MM.1S (cell line): ENCODE measurements at regions not wholly inside any gene's neighbourhood (a gene's known extent, or its start where the extent isn't known, plus 50 kb on each side); places are given as distances from the start of the nearest gene placed in this dataset.
"Not testable (repeated sequence)": the region's sequence is repeated elsewhere in the genome, so short reads cannot be mapped to it uniquely, and the experiment has no call there.

ENCODE experiments used
- DNase-seq: peaks from one replicate; pipeline ENCODE4 v3.0.0-alpha.2; 2015
- H2AFZ ChIP-seq: fragments of 300-600 bp; sonication (generic); 2 replicates; pipeline ENCODE4 v1.6.0; 2016; ENCODE audit warnings: antibody characterized with exemption, low read length
- H3F3A ChIP-seq: fragments of 300-600 bp; sonication (generic); 2 replicates; pipeline ENCODE4 v1.6.1; 2016; ENCODE audit warnings: mild to moderate bottlenecking, antibody characterized with exemption, low read length, moderate library complexity, mixed read lengths; ENCODE audit not compliant: insufficient read depth
- H3K27ac ChIP-seq: fragments of 300-600 bp; sonication (generic); 2 replicates; pipeline ENCODE4 v1.5.1; 2016; ENCODE audit warnings: mild to moderate bottlenecking, low read length
- H3K27me3 ChIP-seq: fragments of 300-600 bp; sonication (generic); replicated peaks from 2 replicates; pipeline ENCODE4 v1.6.0; 2016; ENCODE audit warnings: low read length; ENCODE audit not compliant: insufficient read depth
- H3K36me3 ChIP-seq: fragments of 300-600 bp; sonication (generic); replicated peaks from 2 replicates; pipeline ENCODE4 v1.6.1; 2016; ENCODE audit warnings: mild to moderate bottlenecking, low read length, mixed read lengths; ENCODE audit not compliant: insufficient read depth
- H3K4me1 ChIP-seq: fragments of 300-600 bp; sonication (generic); 2 replicates; pipeline ENCODE4 v1.6.1; 2016; ENCODE audit warnings: low read length, mixed read lengths
- H3K4me2 ChIP-seq: fragments of 300-600 bp; sonication (generic); 2 replicates; pipeline ENCODE4 v1.6.0; 2016; ENCODE audit warnings: low read depth, low read length
- H3K4me3 ChIP-seq: fragments of 300-600 bp; sonication (generic); 2 replicates; pipeline ENCODE4 v1.5.1; 2016; ENCODE audit warnings: low read length, mixed read lengths
- H3K79me2 ChIP-seq: fragments of 300-600 bp; sonication (generic); 2 replicates; pipeline ENCODE4 v1.6.1; 2016; ENCODE audit warnings: mixed run types, low read length, mixed read lengths
- H3K9ac ChIP-seq: fragments of 300-600 bp; sonication (generic); 2 replicates; pipeline ENCODE4 v1.6.1; 2016; ENCODE audit warnings: low read length, mixed read lengths
- H3K9me2 ChIP-seq: fragments of 300-600 bp; sonication (generic); replicated peaks from 2 replicates; pipeline ENCODE4 v1.6.1; 2016; ENCODE audit warnings: mild to moderate bottlenecking, low read length, mixed read lengths; ENCODE audit not compliant: insufficient read depth
- H3K9me3 ChIP-seq: fragments of 300-600 bp; sonication (generic); replicated peaks from 2 replicates; pipeline ENCODE4 v1.6.1; 2016; ENCODE audit warnings: mild to moderate bottlenecking, low read length, mixed read lengths; ENCODE audit not compliant: insufficient read depth
- H4K20me1 ChIP-seq: fragments of 300-600 bp; sonication (generic); 2 replicates; pipeline ENCODE4 v1.6.1; 2016; ENCODE audit warnings: mild to moderate bottlenecking, low read length, moderate library complexity, mixed read lengths; ENCODE audit not compliant: insufficient read depth
- EZH2 ChIP-seq: fragments of 300-600 bp; sonication (generic); optimal IDR thresholded peaks from 2 replicates; pipeline ENCODE3; 2017; ENCODE audit warnings: low read depth, mild to moderate bottlenecking, antibody characterized with exemption, low read length, mixed read lengths
- EZH2phosphoT487 ChIP-seq: fragments of 300-600 bp; sonication (generic); IDR thresholded peaks from 2 replicates; pipeline ENCODE4 v1.6.1; 2018; ENCODE audit warnings: antibody characterized with exemption, low read length
- TF ChIP-seq, protein P1 (sequence below): fragments of 300-600 bp; sonication (generic); IDR thresholded peaks from 2 replicates; pipeline ENCODE4 v1.5.1; 2016; ENCODE audit warnings: antibody characterized with exemption, low read length, mixed read lengths

DNA sequence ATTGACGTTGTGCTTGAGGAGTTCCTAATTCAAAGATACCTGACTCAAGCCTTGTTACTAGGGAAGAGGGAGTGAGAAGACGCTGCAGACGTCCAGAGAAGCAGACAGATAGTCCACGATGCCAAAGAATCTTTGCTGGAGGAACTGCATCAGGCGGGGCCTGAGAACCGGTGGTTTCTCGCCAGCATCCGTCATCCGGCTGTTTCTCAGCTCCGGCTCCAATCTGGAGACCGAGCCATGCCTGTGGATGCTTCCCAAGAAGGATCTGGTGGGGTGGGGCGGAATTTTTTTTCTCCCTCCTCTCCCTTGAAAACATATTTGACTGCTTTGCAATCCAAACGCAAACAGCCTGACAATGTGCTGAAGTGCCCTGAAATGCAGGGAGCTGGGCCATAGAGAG lies 125.8 kb upstream of the SRSF6 start:
- H3K36me3 ChIP-seq = no peaks in the 10 kb centered on the region
- no peaks in the 10 kb centered on the region for H3K4me1 ChIP-seq
- TF ChIP-seq EZH2 (no peak), EZH2phosphoT487 (no peak)
- TF ChIP-seq, protein P1, sequence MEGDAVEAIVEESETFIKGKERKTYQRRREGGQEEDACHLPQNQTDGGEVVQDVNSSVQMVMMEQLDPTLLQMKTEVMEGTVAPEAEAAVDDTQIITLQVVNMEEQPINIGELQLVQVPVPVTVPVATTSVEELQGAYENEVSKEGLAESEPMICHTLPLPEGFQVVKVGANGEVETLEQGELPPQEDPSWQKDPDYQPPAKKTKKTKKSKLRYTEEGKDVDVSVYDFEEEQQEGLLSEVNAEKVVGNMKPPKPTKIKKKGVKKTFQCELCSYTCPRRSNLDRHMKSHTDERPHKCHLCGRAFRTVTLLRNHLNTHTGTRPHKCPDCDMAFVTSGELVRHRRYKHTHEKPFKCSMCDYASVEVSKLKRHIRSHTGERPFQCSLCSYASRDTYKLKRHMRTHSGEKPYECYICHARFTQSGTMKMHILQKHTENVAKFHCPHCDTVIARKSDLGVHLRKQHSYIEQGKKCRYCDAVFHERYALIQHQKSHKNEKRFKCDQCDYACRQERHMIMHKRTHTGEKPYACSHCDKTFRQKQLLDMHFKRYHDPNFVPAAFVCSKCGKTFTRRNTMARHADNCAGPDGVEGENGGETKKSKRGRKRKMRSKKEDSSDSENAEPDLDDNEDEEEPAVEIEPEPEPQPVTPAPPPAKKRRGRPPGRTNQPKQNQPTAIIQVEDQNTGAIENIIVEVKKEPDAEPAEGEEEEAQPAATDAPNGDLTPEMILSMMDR = no peak
- no peak overlapping the region for H3K4me3 ChIP-seq
- no peak for DNase-seq
- H3K27me3 ChIP-seq = no peaks in the 10 kb centered on the region
- H3K79me2 ChIP-seq = no peaks in the 10 kb centered on the region
- H3K9ac ChIP-seq = no peak overlapping the region
- H4K20me1 ChIP-seq = no peaks in the 10 kb centered on the region
- H3F3A ChIP-seq = no peaks in the 10 kb centered on the region
- H2AFZ ChIP-seq = no peak overlapping the region
- no peak overlapping the region for H3K27ac ChIP-seq
- H3K9me2 ChIP-seq = no peaks in the 10 kb centered on the region
- H3K9me3 ChIP-seq = no peaks in the 10 kb centered on the region
- no peak overlapping the region for H3K4me2 ChIP-seq

DNA sequence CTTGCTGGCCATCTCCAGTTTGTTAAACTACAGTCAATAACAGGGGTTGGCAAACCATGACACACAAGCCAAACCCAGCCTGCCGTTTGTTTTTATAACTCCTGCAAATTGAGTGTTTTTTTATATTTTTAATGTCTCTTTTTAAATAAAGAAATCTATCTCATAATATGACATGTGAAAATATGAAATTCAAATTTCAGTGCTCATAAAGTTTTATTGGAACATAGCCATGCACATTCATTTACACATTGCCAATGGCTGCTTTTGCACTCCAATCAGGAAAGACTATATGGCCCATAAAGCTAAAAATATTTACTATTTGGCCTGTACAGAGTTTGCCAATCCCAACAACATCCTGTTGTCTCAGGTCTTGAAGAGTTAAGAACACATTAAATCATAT lies 129.0 kb upstream of the SRSF6 start:
- no peaks in the 10 kb centered on the region for H3K9me2 ChIP-seq
- H3K36me3 ChIP-seq = no peaks in the 10 kb centered on the region
- H3K79me2 ChIP-seq = no peaks in the 10 kb centered on the region
- no peaks in the 10 kb centered on the region for H3K4me1 ChIP-seq
- no peak for TF ChIP-seq EZH2
- TF ChIP-seq, protein P1 = no peak
- TF ChIP-seq EZH2phosphoT487 = no peak
- no peak overlapping the region for H3K9ac ChIP-seq
- no peak overlapping the region for H3K27ac ChIP-seq
- no peak overlapping the region for H3K4me3 ChIP-seq
- H4K20me1 ChIP-seq = no peaks in the 10 kb centered on the region
- H2AFZ ChIP-seq = no peak overlapping the region
- H3K27me3 ChIP-seq = no peaks in the 10 kb centered on the region
- H3F3A ChIP-seq = no peaks in the 10 kb centered on the region
- DNase-seq = no peak
- no peak overlapping the region for H3K4me2 ChIP-seq
- no peaks in the 10 kb centered on the region for H3K9me3 ChIP-seq

DNA sequence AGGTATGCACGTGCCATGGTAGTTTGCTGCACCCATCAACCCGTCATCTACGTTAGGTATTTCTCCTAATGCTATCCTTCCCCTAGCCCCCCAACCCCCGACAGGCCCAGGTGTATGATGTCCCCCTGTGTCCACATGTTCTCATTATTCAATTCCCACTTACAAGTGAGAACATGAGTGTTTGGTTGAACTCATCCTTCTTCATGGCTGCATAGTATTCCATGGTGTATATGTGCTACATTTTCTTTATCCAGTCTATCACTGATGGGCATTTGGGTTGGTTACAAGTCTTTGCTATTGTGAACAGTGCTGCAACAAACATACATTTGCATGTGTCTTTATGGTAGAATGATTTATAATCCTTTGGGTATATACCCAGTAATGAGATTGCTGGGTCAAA lies 130.5 kb upstream of the SRSF6 start:
- not testable (repeated sequence) for H3F3A ChIP-seq, H2AFZ ChIP-seq, H3K9me2 ChIP-seq, H4K20me1 ChIP-seq, DNase-seq, H3K4me2 ChIP-seq, H3K79me2 ChIP-seq, H3K4me1 ChIP-seq, H3K4me3 ChIP-seq, H3K27me3 ChIP-seq, H3K36me3 ChIP-seq, H3K9ac ChIP-seq, H3K27ac ChIP-seq, H3K9me3 ChIP-seq

DNA sequence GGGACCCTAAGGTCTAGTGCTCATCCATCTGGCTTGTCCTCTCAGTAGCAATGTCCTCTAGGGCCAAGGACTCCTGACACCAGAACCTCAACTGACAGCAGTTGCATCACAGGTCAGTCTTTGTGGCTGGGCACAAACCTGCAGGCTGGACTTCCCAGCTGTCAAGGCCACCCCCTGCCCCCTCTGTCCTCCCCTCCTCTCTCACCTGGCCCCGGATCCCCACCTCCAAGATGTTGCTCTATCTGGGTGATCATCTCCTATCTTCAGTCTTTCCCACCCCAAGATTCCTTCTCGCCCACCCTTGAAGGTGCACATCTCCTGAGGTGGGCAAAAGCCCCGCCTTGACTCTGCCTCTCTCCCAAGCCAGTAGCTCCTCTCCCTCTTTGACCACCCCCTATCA lies 131.8 kb upstream of the SRSF6 start:
- Histone ChIP-seq H3K9ac (no peak overlapping the region), H3F3A (no peaks in the 10 kb centered on the region), H3K9me3 (no peaks in the 10 kb centered on the region), H3K9me2 (no peaks in the 10 kb centered on the region), H4K20me1 (no peaks in the 10 kb centered on the region), H3K4me2 (no peak overlapping the region), H3K27me3 (no peaks in the 10 kb centered on the region), H3K36me3 (no peaks in the 10 kb centered on the region), H3K4me3 (no peak overlapping the region), H3K79me2 (no peaks in the 10 kb centered on the region), H3K4me1 (no peaks in the 10 kb centered on the region), H2AFZ (no peak overlapping the region), H3K27ac (no peak overlapping the region)
- no peak for DNase-seq
- TF ChIP-seq, protein P1 = no peak
- TF ChIP-seq EZH2phosphoT487 (no peak), EZH2 (no peak)
